NCI-H1436 (cell line): ENCODE measurements at regions not wholly inside any gene's neighbourhood (a gene's known extent, or its start where the extent isn't known, plus 50 kb on each side); places are given as distances from the start of the nearest gene placed in this dataset.
"Not testable (repeated sequence)": the region's sequence is repeated elsewhere in the genome, so short reads cannot be mapped to it uniquely, and the experiment has no call there.

Source experiments
- DNase-seq: peaks from one replicate; lab custom pipeline; 2025; lab: John Stamatoyannopoulos, UW

- not testable (repeated sequence) for DNase-seq
These were observed 975.0 kb upstream of the NRXN1 start for GRCh38 chr2:52006821-52007366.

GRCh38 chr2:52000151-52000855 is 968.4 kb upstream of the NRXN1 start:
- no peak for DNase-seq

GRCh38 chr2:51998890-51999289 is 967.0 kb upstream of the NRXN1 start:
- no peak for DNase-seq

- DNase-seq, result no peak
These were observed 965.6 kb upstream of the NRXN1 start for GRCh38 chr2:51997571-51997970.

- no peak for DNase-seq
These were observed 963.4 kb upstream of the NRXN1 start for GRCh38 chr2:51995293-51995692.

GRCh38 chr2:51994123-51994763 is 962.3 kb upstream of the NRXN1 start:
- no peak for DNase-seq

GRCh38 chr2:51990684-51991083 is 958.8 kb upstream of the NRXN1 start:
- no peak for DNase-seq

- DNase-seq, result no peak
These were observed 954.2 kb upstream of the NRXN1 start for GRCh38 chr2:51986101-51986500.

- DNase-seq, result no peak
These were observed 949.9 kb upstream of the NRXN1 start for GRCh38 chr2:51981783-51982182.

GRCh38 chr2:51976623-51977022 is 944.7 kb upstream of the NRXN1 start:
- no peak for DNase-seq

- no peak for DNase-seq
These were observed 939.2 kb upstream of the NRXN1 start for GRCh38 chr2:51971136-51971535.

- DNase-seq, result no peak
These were observed 937.4 kb upstream of the NRXN1 start for GRCh38 chr2:51969347-51969746.

- DNase-seq, result no peak
These were observed 929.0 kb upstream of the NRXN1 start for GRCh38 chr2:51960841-51961335.

GRCh38 chr2:51960281-51960680 is 928.3 kb upstream of the NRXN1 start:
- no peak for DNase-seq

GRCh38 chr2:51959696-51960095 is 927.8 kb upstream of the NRXN1 start:
- no peak for DNase-seq

- no peak for DNase-seq
These were observed 922.0 kb upstream of the NRXN1 start for GRCh38 chr2:51953931-51954330.

GRCh38 chr2:51921076-51921475 is 889.1 kb upstream of the NRXN1 start:
- no peak for DNase-seq

GRCh38 chr2:51920509-51920908 is 888.6 kb upstream of the NRXN1 start:
- no peak for DNase-seq

- no peak for DNase-seq
These were observed 887.5 kb upstream of the NRXN1 start for GRCh38 chr2:51919395-51919794.

GRCh38 chr2:51918113-51918512 is 886.2 kb upstream of the NRXN1 start:
- no peak for DNase-seq

GRCh38 chr2:51903728-51904127 is 871.8 kb upstream of the NRXN1 start:
- DNase-seq, result no peak

- DNase-seq, result no peak
These were observed 867.7 kb upstream of the NRXN1 start for GRCh38 chr2:51899643-51900042.

GRCh38 chr2:51894584-51894983 is 862.7 kb upstream of the NRXN1 start:
- DNase-seq, result not testable (repeated sequence)
